Activated B cell treated with CpG ODN at 0.5 μM for 24 hours (primary cell): ENCODE measurements at regions not wholly inside any gene's neighbourhood (a gene's known extent, or its start where the extent isn't known, plus 50 kb on each side); places are given as distances from the start of the nearest gene placed in this dataset.

Experiments used
- ATAC-seq: fragments of 200-7000 bp; cut with Tn5 transposase; one replicate; pipeline ENCODE4 v1.10.0; 2021; ENCODE audit warnings: low read depth, mild to moderate bottlenecking, moderate library complexity
- CTCF ChIA-PET: fragments of 350-600 bp; sonication (Branson Sonifier 250); formaldehyde crosslinking; loops from one replicate; lab custom pipeline; 2021; ENCODE audit warnings: antibody characterized with exemption; lab: Charles Lee
- POLR2A ChIA-PET: fragments of 350-600 bp; sonication (Branson Sonifier 250); formaldehyde crosslinking; loops from one replicate; lab custom pipeline; 2021; ENCODE audit warnings: antibody characterized with exemption; lab: Charles Lee
- DNase-seq: peaks from one replicate; pipeline ENCODE4 v3.0.0; 2022
- H3K27ac Mint-ChIP-seq: one replicate; pipeline ENCODE4 v1.8.0; 2020; ENCODE audit warnings: mixed read lengths
- H3K27me3 Mint-ChIP-seq: one replicate; pipeline ENCODE4 v1.8.0; 2021; ENCODE audit warnings: mixed read lengths
- H3K36me3 Mint-ChIP-seq: one replicate; pipeline ENCODE4 v1.8.0; 2021; ENCODE audit warnings: low read depth, mixed read lengths
- H3K4me1 Mint-ChIP-seq: one replicate; pipeline ENCODE4 v1.8.0; 2021; ENCODE audit warnings: mixed read lengths
- H3K4me3 Mint-ChIP-seq: one replicate; pipeline ENCODE4 v1.8.0; 2020; ENCODE audit warnings: mild to moderate bottlenecking, mixed read lengths
- H3K9me3 Mint-ChIP-seq: one replicate; pipeline ENCODE4 v1.8.0; 2020; ENCODE audit warnings: mixed read lengths
- CTCF ChIP-seq: fragments of 200-600 bp; IDR thresholded peaks from one replicate; pipeline ENCODE4 v1.8.0; 2022; ENCODE audit warnings: antibody characterized with exemption, mild to moderate bottlenecking
- intact Hi-C: fragments of 100-400 bp; cut with micrococcal nuclease; formaldehyde crosslinking; loops from one replicate; pipeline ENCODE4 v1.15.1; 2024

GRCh38 chr5:91825618-91826017 is 442.5 kb upstream of the ARRDC3 start:
- Mint-ChIP-seq H3K9me3 (no peaks in the 10 kb centered on the region), H3K27me3 (no peaks in the 10 kb centered on the region), H3K4me3 (no peak overlapping the region), H3K36me3 (no peaks in the 10 kb centered on the region), H3K27ac (no peak overlapping the region), H3K4me1 (no peaks in the 10 kb centered on the region)
- POLR2A ChIA-PET, result no interaction called here
- intact Hi-C loops, result no loop called here
- no peak for DNase-seq
- ATAC-seq, result no peak
- CTCF ChIA-PET, result no interaction called here
- TF ChIP-seq CTCF, result no peak

GRCh38 chr5:91824406-91824805 is 441.3 kb upstream of the ARRDC3 start:
- no peaks in the 10 kb centered on the region for H3K9me3 Mint-ChIP-seq
- POLR2A ChIA-PET, result no interaction called here
- TF ChIP-seq CTCF, result no peak
- H3K4me1 Mint-ChIP-seq, result no peaks in the 10 kb centered on the region
- CTCF ChIA-PET, result no interaction called here
- H3K27ac Mint-ChIP-seq, result no peak overlapping the region
- DNase-seq (no peak), ATAC-seq (no peak)
- H3K27me3 Mint-ChIP-seq, result no peaks in the 10 kb centered on the region
- H3K4me3 Mint-ChIP-seq, result no peak overlapping the region
- intact Hi-C loops, result no loop called here
- H3K36me3 Mint-ChIP-seq, result no peaks in the 10 kb centered on the region

- TF ChIP-seq CTCF, result no peak
- ATAC-seq (no peak), DNase-seq (no peak)
- Mint-ChIP-seq H3K9me3 (no peaks in the 10 kb centered on the region), H3K36me3 (no peaks in the 10 kb centered on the region), H3K27me3 (no peaks in the 10 kb centered on the region), H3K4me3 (no peak overlapping the region), H3K4me1 (no peaks in the 10 kb centered on the region), H3K27ac (no peak overlapping the region)
- intact Hi-C loops, result no loop called here
- ChIA-PET POLR2A (no interaction called here), CTCF (no interaction called here)
Observed at GRCh38 chr5:91820874-91821273, 437.8 kb upstream of the ARRDC3 start.

GRCh38 chr5:91816681-91817080 is 433.6 kb upstream of the ARRDC3 start:
- no peaks in the 10 kb centered on the region for H3K36me3 Mint-ChIP-seq
- ATAC-seq (no peak), DNase-seq (no peak)
- H3K4me3 Mint-ChIP-seq, result no peak overlapping the region
- no peak for TF ChIP-seq CTCF
- no peaks in the 10 kb centered on the region for H3K27me3 Mint-ChIP-seq
- H3K9me3 Mint-ChIP-seq, result no peaks in the 10 kb centered on the region
- ChIA-PET CTCF (no interaction called here), POLR2A (no interaction called here)
- intact Hi-C loops, result no loop called here
- H3K4me1 Mint-ChIP-seq, result no peaks in the 10 kb centered on the region
- no peak overlapping the region for H3K27ac Mint-ChIP-seq

DNA sequence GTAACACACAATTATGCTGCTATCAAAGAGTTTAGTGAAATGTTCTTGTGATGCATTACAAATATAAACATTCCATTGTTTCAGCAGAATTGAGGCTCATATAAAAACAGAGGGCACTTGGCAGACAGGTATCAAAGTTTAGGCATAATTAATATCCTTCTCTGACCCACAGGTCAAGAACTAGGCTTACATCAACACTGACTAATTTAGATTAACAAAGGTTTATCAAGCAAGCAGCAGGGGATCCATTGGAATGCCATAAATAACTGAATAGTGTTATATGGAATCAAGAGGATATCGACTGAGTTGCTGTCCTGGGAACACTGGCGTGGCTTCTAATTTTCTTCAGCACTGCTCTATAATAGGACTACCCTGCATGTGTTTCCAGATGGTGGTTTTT is 414.5 kb upstream of the ARRDC3 start:
- intact Hi-C loops, result no loop called here
- ATAC-seq (no peak), DNase-seq (no peak)
- no peaks in the 10 kb centered on the region for H3K4me1 Mint-ChIP-seq
- no peak for TF ChIP-seq CTCF
- ChIA-PET POLR2A (interaction anchor here (0.6 kb wide), 1 partner anchor 260 kb away, joined by 5 read pairs; no protein-coding TSS in a partner anchor), CTCF (no interaction called here)
- H3K36me3 Mint-ChIP-seq, result no peaks in the 10 kb centered on the region
- H3K9me3 Mint-ChIP-seq, result peaks cover 8% of the 10 kb centered on the region
- H3K4me3 Mint-ChIP-seq, result no peak overlapping the region
- H3K27ac Mint-ChIP-seq, result no peak overlapping the region
- H3K27me3 Mint-ChIP-seq, result no peaks in the 10 kb centered on the region
